ENCODE measurements at regions not wholly inside any gene's neighbourhood (a gene's known extent, or its start where the extent isn't known, plus 50 kb on each side); places are given as distances from the start of the nearest gene placed in this dataset.

DNA sequence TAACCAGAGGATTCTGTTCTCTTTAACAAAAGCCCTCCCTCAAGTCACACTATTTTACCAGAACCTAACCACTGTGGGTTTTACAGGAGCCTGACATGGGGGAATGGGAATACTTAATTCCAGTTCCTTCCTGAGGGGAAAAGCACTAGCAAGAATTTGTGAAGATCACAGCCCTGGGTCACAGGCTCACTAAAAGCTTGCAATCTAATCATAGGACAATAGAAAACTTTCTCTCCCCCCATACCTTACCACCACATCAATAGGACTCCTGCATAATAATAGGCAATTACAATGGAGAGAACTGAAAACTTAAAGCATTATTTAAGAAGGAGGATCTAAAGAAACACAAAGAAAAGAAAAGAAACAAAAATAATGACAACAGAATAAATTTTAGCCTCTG is 225.8 kb upstream of the ZNF804A start:
- no peaks in the 10 kb centered on the region for H3K79me2 ChIP-seq (ENCODE audit: insufficient read depth, low read length)
- intact Hi-C loops (cut with micrococcal nuclease), result no loop called here
- no peaks in the 10 kb centered on the region for H3K36me3 ChIP-seq (ENCODE audit: control insufficient read depth in 1 of 2, insufficient read depth in 2 of 2, low read length in 2 of 2)
- no peaks in the 10 kb centered on the region for H3K9me3 ChIP-seq (ENCODE audit: control insufficient read depth in 1 of 2, insufficient read depth in 1 of 2, low read depth in 1 of 2, low read length in 2 of 2)
- H3K9ac ChIP-seq (ENCODE audit: low read length), result no peak overlapping the region
- H2AFZ ChIP-seq (ENCODE audit: low read depth, low read length, poor library complexity, severe bottlenecking), result no peak overlapping the region
- H3K4me2 ChIP-seq (ENCODE audit: low read length), result no peak overlapping the region
- BruUV-seq (replicated peaks), result no TSS peak
- DNase-seq (ENCODE audit: low read depth, low spot score) (no peak), ATAC-seq (no peak)
- no peaks in the 10 kb centered on the region for H3K27me3 ChIP-seq (ENCODE audit: insufficient read depth, low read length)
- TF ChIP-seq POLR2A (IDR thresholded peaks at IDR 0.05; ENCODE audit: borderline replicate concordance, extremely low read depth, insufficient read depth, insufficient read length), result no peak
- no peak for TF ChIP-seq ZFX (IDR thresholded peaks at IDR 0.05)
- TF ChIP-seq YY1 (IDR thresholded peaks at IDR 0.05; ENCODE audit: extremely low read depth, insufficient replicate concordance, low read depth, low read length), result no peak
- no peak for TF ChIP-seq TCF7L2 (IDR thresholded peaks at IDR 0.05; ENCODE audit: borderline replicate concordance, extremely low read depth, insufficient read depth, insufficient read length)
- TF ChIP-seq, protein P1, sequence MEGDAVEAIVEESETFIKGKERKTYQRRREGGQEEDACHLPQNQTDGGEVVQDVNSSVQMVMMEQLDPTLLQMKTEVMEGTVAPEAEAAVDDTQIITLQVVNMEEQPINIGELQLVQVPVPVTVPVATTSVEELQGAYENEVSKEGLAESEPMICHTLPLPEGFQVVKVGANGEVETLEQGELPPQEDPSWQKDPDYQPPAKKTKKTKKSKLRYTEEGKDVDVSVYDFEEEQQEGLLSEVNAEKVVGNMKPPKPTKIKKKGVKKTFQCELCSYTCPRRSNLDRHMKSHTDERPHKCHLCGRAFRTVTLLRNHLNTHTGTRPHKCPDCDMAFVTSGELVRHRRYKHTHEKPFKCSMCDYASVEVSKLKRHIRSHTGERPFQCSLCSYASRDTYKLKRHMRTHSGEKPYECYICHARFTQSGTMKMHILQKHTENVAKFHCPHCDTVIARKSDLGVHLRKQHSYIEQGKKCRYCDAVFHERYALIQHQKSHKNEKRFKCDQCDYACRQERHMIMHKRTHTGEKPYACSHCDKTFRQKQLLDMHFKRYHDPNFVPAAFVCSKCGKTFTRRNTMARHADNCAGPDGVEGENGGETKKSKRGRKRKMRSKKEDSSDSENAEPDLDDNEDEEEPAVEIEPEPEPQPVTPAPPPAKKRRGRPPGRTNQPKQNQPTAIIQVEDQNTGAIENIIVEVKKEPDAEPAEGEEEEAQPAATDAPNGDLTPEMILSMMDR (IDR thresholded peaks at IDR 0.05 in 2 of 3, conservative IDR thresholded peaks at IDR 0.05 in 1 of 3; ENCODE audit: borderline replicate concordance in 1 of 3, insufficient read depth in 1 of 3, low read depth in 2 of 3, low read length in 2 of 3), result no peak
- no peak for TF ChIP-seq ZNF274 (IDR thresholded peaks at IDR 0.05; ENCODE audit: low read depth, low read length)
- TF ChIP-seq POLR2AphosphoS5 (IDR thresholded peaks at IDR 0.05; ENCODE audit: low read depth, low read length), result no peak
- no peak for TF ChIP-seq JUND (IDR thresholded peaks at IDR 0.05)
- TF ChIP-seq, protein P2, sequence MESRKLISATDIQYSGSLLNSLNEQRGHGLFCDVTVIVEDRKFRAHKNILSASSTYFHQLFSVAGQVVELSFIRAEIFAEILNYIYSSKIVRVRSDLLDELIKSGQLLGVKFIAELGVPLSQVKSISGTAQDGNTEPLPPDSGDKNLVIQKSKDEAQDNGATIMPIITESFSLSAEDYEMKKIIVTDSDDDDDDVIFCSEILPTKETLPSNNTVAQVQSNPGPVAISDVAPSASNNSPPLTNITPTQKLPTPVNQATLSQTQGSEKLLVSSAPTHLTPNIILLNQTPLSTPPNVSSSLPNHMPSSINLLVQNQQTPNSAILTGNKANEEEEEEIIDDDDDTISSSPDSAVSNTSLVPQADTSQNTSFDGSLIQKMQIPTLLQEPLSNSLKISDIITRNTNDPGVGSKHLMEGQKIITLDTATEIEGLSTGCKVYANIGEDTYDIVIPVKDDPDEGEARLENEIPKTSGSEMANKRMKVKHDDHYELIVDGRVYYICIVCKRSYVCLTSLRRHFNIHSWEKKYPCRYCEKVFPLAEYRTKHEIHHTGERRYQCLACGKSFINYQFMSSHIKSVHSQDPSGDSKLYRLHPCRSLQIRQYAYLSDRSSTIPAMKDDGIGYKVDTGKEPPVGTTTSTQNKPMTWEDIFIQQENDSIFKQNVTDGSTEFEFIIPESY (IDR thresholded peaks at IDR 0.05; ENCODE audit: extremely low read depth, insufficient replicate concordance, low read length), result no peak
- no peak for TF ChIP-seq RAD21 (IDR thresholded peaks at IDR 0.05; ENCODE audit: low read depth)
- CTCF ChIA-PET, result no interaction called here
- H3K27ac ChIP-seq (ENCODE audit: low read depth, low read length), result no peak overlapping the region
- H3K4me1 ChIP-seq (ENCODE audit: control insufficient read depth in 1 of 2, insufficient read depth in 2 of 2, low read length in 2 of 2), result no peaks in the 10 kb centered on the region
- no peaks in the 10 kb centered on the region for H4K20me1 ChIP-seq (ENCODE audit: insufficient read depth)
- no peaks in the 10 kb centered on the region for H3K9me2 ChIP-seq (ENCODE audit: insufficient read depth)
- H3K4me3 ChIP-seq (replicated peaks in 1 of 2; ENCODE audit: low read depth in 1 of 2, low read length in 2 of 2), result no peak overlapping the region
- RAD21 ChIA-PET (ENCODE audit: low non-redundant PET in 1 of 2, low total read pairs in 2 of 2, uncharacterized antibody in 2 of 2, unreplicated experiment in 2 of 2), result no interaction called here
- POLR2A ChIA-PET, result no interaction called here
